Gastroesophageal sphincter (tissue), 3 donors: ENCODE measurements at regions not wholly inside any gene's neighbourhood (a gene's known extent, or its start where the extent isn't known, plus 50 kb on each side); places are given as distances from the start of the nearest gene placed in this dataset.

Source experiments
- POLR2A ChIP-seq, 2 donors: fragments of 450-650 bp; IDR thresholded peaks; one replicate each; pipeline ENCODE4 v1.6.1; 2017; ENCODE audit warnings: antibody characterized with exemption in 2 of 2, mild to moderate bottlenecking in 2 of 2, moderate library complexity in 1 of 2
- POLR2AphosphoS5 ChIP-seq: sonication (generic); formaldehyde crosslinking; IDR thresholded peaks from one replicate; pipeline ENCODE4 v1.6.1; 2017; ENCODE audit warnings: antibody characterized with exemption
- TF ChIP-seq, protein P1 (sequence below), 4 experiments: fragments of 200-600 bp in 2 of 4; fragments of 450-650 bp in 2 of 4; sonication (generic) in 1 of 4; IDR thresholded peaks; one replicate each; pipeline ENCODE4 v1.5.1; 2017 to 2019; ENCODE audit warnings: antibody characterized with exemption in 4 of 4, mild to moderate bottlenecking in 2 of 4, moderate library complexity in 2 of 4

DNA sequence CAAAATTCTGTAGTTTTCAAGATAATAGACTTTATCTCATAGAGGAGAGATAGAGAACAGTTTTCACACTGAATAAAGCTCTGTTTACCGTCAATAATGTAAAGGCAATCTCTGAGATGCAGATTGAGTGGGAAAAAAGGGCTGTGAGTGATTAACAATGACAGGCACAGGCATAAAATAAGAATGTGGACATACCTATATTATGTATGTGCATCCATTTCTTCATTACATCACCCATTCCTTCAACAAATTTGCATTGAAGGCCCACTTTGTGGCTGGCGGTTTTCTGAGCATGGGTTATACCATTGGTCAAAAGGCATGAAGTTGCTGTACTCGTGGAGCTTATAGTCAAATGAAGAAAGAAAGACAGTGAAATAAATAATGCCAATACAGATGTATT is 1431.0 kb downstream of the AACS start:
- TF ChIP-seq, protein P1, sequence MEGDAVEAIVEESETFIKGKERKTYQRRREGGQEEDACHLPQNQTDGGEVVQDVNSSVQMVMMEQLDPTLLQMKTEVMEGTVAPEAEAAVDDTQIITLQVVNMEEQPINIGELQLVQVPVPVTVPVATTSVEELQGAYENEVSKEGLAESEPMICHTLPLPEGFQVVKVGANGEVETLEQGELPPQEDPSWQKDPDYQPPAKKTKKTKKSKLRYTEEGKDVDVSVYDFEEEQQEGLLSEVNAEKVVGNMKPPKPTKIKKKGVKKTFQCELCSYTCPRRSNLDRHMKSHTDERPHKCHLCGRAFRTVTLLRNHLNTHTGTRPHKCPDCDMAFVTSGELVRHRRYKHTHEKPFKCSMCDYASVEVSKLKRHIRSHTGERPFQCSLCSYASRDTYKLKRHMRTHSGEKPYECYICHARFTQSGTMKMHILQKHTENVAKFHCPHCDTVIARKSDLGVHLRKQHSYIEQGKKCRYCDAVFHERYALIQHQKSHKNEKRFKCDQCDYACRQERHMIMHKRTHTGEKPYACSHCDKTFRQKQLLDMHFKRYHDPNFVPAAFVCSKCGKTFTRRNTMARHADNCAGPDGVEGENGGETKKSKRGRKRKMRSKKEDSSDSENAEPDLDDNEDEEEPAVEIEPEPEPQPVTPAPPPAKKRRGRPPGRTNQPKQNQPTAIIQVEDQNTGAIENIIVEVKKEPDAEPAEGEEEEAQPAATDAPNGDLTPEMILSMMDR (IDR thresholded peaks at IDR 0.05): no peak
- TF ChIP-seq POLR2A (IDR thresholded peaks at IDR 0.05): no peak
- no peak for TF ChIP-seq POLR2AphosphoS5
